HepG2 (cell line): ENCODE measurements at regions not wholly inside any gene's neighbourhood (a gene's known extent, or its start where the extent isn't known, plus 50 kb on each side); places are given as distances from the start of the nearest gene placed in this dataset.

Experiments used
- ATAC-seq: fragments of 200-7000 bp; cut with Tn5 transposase; 3 replicates; pipeline ENCODE4 v1.9.1; 2020; ENCODE audit warnings: mild to moderate bottlenecking, moderate library complexity
- BruUV-seq: library from RNA; stranded (reverse); fragments of 400-500 nt; replicated peaks from 2 replicates; lab custom pipeline; 2021; lab: Mats Ljungman, UMichigan
- CTCF ChIA-PET: fragments of 300-600 bp; formaldehyde crosslinking; extraction: SDS; loops from one replicate; lab custom pipeline; 2021; ENCODE audit warnings: low total read pairs, inconsistent platforms, low intra/inter-chr PET ratio; lab: Yijun Ruan, JAX
- POLR2A ChIA-PET: fragments of 350-600 bp; sonication (Branson Sonifier 250); formaldehyde crosslinking; loops from one replicate; lab custom pipeline; 2020; ENCODE audit warnings: antibody characterized with exemption, inconsistent platforms; lab: Yijun Ruan, JAX
- DNase-seq: peaks from one replicate; pipeline ENCODE4 v3.0.0-alpha.2; 2015; ENCODE audit warnings: low spot score
- FAIRE-seq: peaks from 3 replicates; lab custom pipeline; 2011; peaks lifted over from hg19 to GRCh38; lab: Jason Lieb, UNC
- H2AFZ ChIP-seq: one replicate; pipeline ENCODE4 v1.6.1; 2011; ENCODE audit warnings: low read length, inconsistent platforms
- H3K27ac ChIP-seq: fragments of 300-600 bp; 3 replicates; pipeline ENCODE4 v1.8.0; 2011; ENCODE audit warnings: mixed run types, mild to moderate bottlenecking, mixed read lengths, low read length, inconsistent platforms; ENCODE audit not compliant: insufficient read depth; ENCODE audit errors: extremely low read length
- H3K27me3 ChIP-seq, 2 experiments: fragments of 200-600 bp in 1 of 2; 2 replicates in 1 of 2; 3 replicates in 1 of 2; pipeline versions ENCODE4 v1.6.0 to v1.8.0; 2011; ENCODE audit warnings: low read length in 2 of 2, mild to moderate bottlenecking in 2 of 2, moderate library complexity in 2 of 2, inconsistent platforms in 1 of 2; ENCODE audit not compliant: insufficient read depth in 2 of 2, control insufficient read depth in 1 of 2
- H3K36me3 ChIP-seq, 2 experiments: fragments of 200-600 bp in 1 of 2; replicated peaks in 1 of 2; 2 replicates in 1 of 2; 3 replicates in 1 of 2; pipeline versions ENCODE4 v1.5.1 to v1.8.0; 2011; ENCODE audit warnings: low read length in 2 of 2, inconsistent platforms in 1 of 2; ENCODE audit not compliant: insufficient read depth in 2 of 2, control insufficient read depth in 1 of 2
- H3K4me1 ChIP-seq: 2 replicates; pipeline ENCODE4 v1.5.1; 2012; ENCODE audit warnings: low read length, inconsistent platforms; ENCODE audit not compliant: insufficient read depth
- H3K4me2 ChIP-seq: 2 replicates; pipeline ENCODE4 v1.6.0; 2011; ENCODE audit warnings: low read depth, low read length, inconsistent platforms
- H3K4me3 ChIP-seq, 3 experiments: fragments of 200-600 bp in 1 of 3; sonication (generic), shearing (Covaris generic) in 1 of 3; replicated peaks in 1 of 3; 2 replicates each; pipeline ENCODE4 v1.5.1; 2011 to 2016; ENCODE audit warnings: low read length in 3 of 3, inconsistent platforms in 2 of 3, low read depth in 2 of 3, mild to moderate bottlenecking in 2 of 3, control low read depth in 1 of 3, mixed read lengths in 1 of 3; ENCODE audit not compliant: insufficient read depth in 1 of 3
- H3K79me2 ChIP-seq: one replicate; pipeline ENCODE4 v1.6.1; 2011; ENCODE audit warnings: low read length, inconsistent platforms; ENCODE audit not compliant: insufficient read depth
- H3K9ac ChIP-seq: 2 replicates; pipeline ENCODE4 v1.6.0; 2011; ENCODE audit warnings: mild to moderate bottlenecking, low read depth, low read length, inconsistent platforms; ENCODE audit not compliant: insufficient read depth
- H3K9me3 ChIP-seq: 2 replicates; pipeline ENCODE4 v1.5.1; 2012; ENCODE audit warnings: mild to moderate bottlenecking, low read length
- H4K20me1 ChIP-seq: 2 replicates; pipeline ENCODE4 v1.6.0; 2011; ENCODE audit warnings: inconsistent platforms, mild to moderate bottlenecking, low read length, moderate library complexity; ENCODE audit not compliant: insufficient read depth
- GPBP1L1 ChIP-seq: sonication (generic); formaldehyde crosslinking; IDR thresholded peaks from 2 replicates; pipeline ENCODE4 v1.5.0; 2020; ENCODE audit warnings: mild to moderate bottlenecking, missing genetic modification reagents
- HCFC1 ChIP-seq: fragments of 150-350 bp; IDR thresholded peaks from 2 replicates; pipeline ENCODE4 v1.6.1; 2014; ENCODE audit warnings: low read depth, low read length
- HHEX ChIP-seq: IDR thresholded peaks from 2 replicates; pipeline ENCODE4 v1.6.1; 2016; ENCODE audit warnings: control low read depth
- HOXD1 ChIP-seq: sonication (generic); formaldehyde crosslinking; IDR thresholded peaks from 2 replicates; pipeline ENCODE4 v1.5.0; 2020; ENCODE audit warnings: missing genetic modification reagents
- PHF8 ChIP-seq: sonication (generic); formaldehyde crosslinking; IDR thresholded peaks from 2 replicates; pipeline ENCODE4 v1.5.0; 2020; ENCODE audit warnings: missing genetic modification reagents
- SETDB1 ChIP-seq: sonication (generic); formaldehyde crosslinking; IDR thresholded peaks from 2 replicates; pipeline ENCODE4 v1.5.1; 2020; ENCODE audit warnings: missing genetic modification reagents, mild to moderate bottlenecking, borderline replicate concordance
- ZBTB38 ChIP-seq: sonication (generic); formaldehyde crosslinking; IDR thresholded peaks from 2 replicates; pipeline ENCODE4 v1.5.1; 2020; ENCODE audit warnings: mild to moderate bottlenecking, missing genetic modification reagents
- ZBTB4 ChIP-seq: sonication (generic); formaldehyde crosslinking; IDR thresholded peaks from 2 replicates; pipeline ENCODE4 v1.4.0; 2020; ENCODE audit warnings: missing genetic modification reagents, mild to moderate bottlenecking, borderline replicate concordance
- ZFP91 ChIP-seq: sonication (generic); formaldehyde crosslinking; IDR thresholded peaks from 2 replicates; pipeline ENCODE4 v1.9.0; 2022; ENCODE audit warnings: missing genetic modification reagents, mild to moderate bottlenecking, borderline replicate concordance
- WGBS: methylation state at CpG from one replicate; pipeline ENCODE4 v1.1.6; 2017; ENCODE audit warnings: low lambda C conversion rate; 5-methylcytosine and 5-hydroxymethylcytosine counted together
- in situ Hi-C: cut with HindIII; loops from 2 replicates; pipeline ENCODE4 v1.10.0; 2017; ENCODE audit warnings: low pct_unique_long_range_greater_than_20kb; ENCODE audit not compliant: extremely low pct_ligation_motif_present
- intact Hi-C: fragments of 100-400 bp; cut with micrococcal nuclease; formaldehyde crosslinking; loops from one replicate; pipeline ENCODE4 v1.10.0; 2022; ENCODE audit not compliant: unreplicated experiment
- TF ChIP-seq, protein P1 (sequence below): sonication (generic); formaldehyde crosslinking; IDR thresholded peaks from 2 replicates; pipeline ENCODE4 v1.9.0; 2021; ENCODE audit warnings: missing genetic modification reagents, borderline replicate concordance

DNA sequence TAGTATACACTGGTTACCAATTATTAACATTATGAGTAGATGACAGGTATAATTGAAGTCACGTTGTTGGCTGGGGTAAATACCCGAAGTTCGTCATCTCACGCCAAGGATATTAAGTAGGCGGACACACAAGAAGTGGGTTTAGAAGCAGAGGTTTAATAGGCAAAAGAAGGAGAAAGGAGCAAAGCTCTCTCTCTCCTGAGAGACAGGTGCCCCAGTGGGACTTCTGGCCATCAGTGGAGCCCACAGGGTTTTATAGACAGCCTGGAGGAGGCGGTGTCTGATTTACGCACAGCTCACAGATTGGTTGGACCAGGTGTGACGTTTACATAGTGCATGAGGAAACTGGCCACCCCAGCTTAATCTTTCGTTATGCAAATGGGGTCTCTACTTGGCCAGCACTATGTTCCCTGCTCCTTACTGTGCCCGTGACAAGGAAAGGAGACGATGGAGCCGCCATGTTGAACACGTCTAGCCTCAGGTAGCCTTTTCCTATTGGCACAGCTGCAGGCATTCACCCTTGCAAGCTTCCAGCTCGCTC, 128.8 kb upstream of the KYNU start:
- Histone ChIP-seq H4K20me1 (no peaks in the 10 kb centered on the region), H3K27ac (no peak overlapping the region), H3K79me2 (no peaks in the 10 kb centered on the region), H2AFZ (no peak overlapping the region), H3K4me2 (no peak overlapping the region), H3K9me3 (no peaks in the 10 kb centered on the region), H3K36me3 (no peaks in the 10 kb centered on the region), H3K27me3 (no peaks in the 10 kb centered on the region), H3K9ac (no peak overlapping the region), H3K4me1 (peaks cover 10% of the 10 kb centered on the region), H3K4me3 (no peak overlapping the region)
- intact Hi-C loops (loop anchor here (5.0 kb wide), 1 partner anchor 56 kb away; no protein-coding TSS in a partner anchor), in situ Hi-C loops (no loop called here)
- no peak for DNase-seq
- POLR2A ChIA-PET, result no interaction called here
- WGBS, result 59% methylated on average over 14 of the region's 14 CpGs
- CTCF ChIA-PET, result no interaction called here
- ATAC-seq, result no peak
- BruUV-seq, result no TSS peak
- no peak for FAIRE-seq
- TF ChIP-seq ZBTB38 (CRISPR knock-in tag), result no peak
- TF ChIP-seq ZFP91 (CRISPR knock-in tag), result no peak
- TF ChIP-seq, protein P1, sequence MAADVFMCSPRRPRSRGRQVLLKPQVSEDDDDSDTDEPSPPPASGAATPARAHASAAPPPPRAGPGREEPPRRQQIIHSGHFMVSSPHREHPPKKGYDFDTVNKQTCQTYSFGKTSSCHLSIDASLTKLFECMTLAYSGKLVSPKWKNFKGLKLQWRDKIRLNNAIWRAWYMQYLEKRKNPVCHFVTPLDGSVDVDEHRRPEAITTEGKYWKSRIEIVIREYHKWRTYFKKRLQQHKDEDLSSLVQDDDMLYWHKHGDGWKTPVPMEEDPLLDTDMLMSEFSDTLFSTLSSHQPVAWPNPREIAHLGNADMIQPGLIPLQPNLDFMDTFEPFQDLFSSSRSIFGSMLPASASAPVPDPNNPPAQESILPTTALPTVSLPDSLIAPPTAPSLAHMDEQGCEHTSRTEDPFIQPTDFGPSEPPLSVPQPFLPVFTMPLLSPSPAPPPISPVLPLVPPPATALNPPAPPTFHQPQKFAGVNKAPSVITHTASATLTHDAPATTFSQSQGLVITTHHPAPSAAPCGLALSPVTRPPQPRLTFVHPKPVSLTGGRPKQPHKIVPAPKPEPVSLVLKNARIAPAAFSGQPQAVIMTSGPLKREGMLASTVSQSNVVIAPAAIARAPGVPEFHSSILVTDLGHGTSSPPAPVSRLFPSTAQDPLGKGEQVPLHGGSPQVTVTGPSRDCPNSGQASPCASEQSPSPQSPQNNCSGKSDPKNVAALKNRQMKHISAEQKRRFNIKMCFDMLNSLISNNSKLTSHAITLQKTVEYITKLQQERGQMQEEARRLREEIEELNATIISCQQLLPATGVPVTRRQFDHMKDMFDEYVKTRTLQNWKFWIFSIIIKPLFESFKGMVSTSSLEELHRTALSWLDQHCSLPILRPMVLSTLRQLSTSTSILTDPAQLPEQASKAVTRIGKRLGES, result no peak
- TF ChIP-seq ZBTB4 (CRISPR knock-in tag), result no peak
- no peak for TF ChIP-seq GPBP1L1
- no peak for TF ChIP-seq PHF8
- TF ChIP-seq HOXD1 (CRISPR knock-in tag), result no peak
- TF ChIP-seq HHEX (CRISPR knock-in tag), result no peak
- TF ChIP-seq SETDB1 (CRISPR knock-in tag), result no peak
- TF ChIP-seq HCFC1, result no peak
